ENCODE measurements at regions not wholly inside any gene's neighbourhood (a gene's known extent, or its start where the extent isn't known, plus 50 kb on each side); places are given as distances from the start of the nearest gene placed in this dataset.

GRCh38 chr1:53390736-53391135 lies 62.9 kb upstream of the LRP8 start:
- Mint-ChIP-seq H3K4me3 (no peak overlapping the region), H3K9me3 (peaks cover 10% of the 10 kb centered on the region), H3K4me1 (peaks cover 10% of the 10 kb centered on the region), H3K27me3 (ENCODE audit: low read depth) (no peaks in the 10 kb centered on the region), H3K36me3 (no peaks in the 10 kb centered on the region), H3K27ac (no peak overlapping the region)
- no peak for TF ChIP-seq CTCF (IDR thresholded peaks at IDR 0.05; ENCODE audit: unreplicated experiment)
- no peak for DNase-seq (ENCODE audit: low spot score in 2 of 2, unreplicated experiment in 2 of 2)

DNA sequence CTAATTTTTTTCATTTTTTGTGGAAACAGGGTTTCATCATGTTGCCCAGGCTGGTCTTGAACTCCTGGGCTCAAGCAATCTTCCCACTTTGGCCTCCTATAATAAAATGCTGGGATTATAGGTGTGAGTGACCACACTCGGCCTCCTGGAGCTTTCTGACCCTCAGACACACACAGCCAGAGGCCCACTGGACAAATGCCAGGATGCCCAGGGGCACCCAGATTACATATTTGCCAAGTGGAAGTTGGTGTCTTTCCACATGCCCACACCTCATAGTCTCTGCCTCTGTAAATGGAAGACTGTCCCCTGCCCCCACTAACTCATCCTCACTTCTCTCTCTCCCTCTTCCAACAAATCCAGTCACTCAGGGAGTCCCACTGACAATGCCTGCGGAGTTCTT lies 63.4 kb upstream of the LRP8 start:
- no peak overlapping the region for H3K4me3 Mint-ChIP-seq
- no peak for TF ChIP-seq CTCF (IDR thresholded peaks at IDR 0.05; ENCODE audit: unreplicated experiment)
- H3K27me3 Mint-ChIP-seq (ENCODE audit: low read depth), result peaks cover 4% of the 10 kb centered on the region
- DNase-seq (ENCODE audit: low spot score in 2 of 2, unreplicated experiment in 2 of 2), result no peak
- no peaks in the 10 kb centered on the region for H3K36me3 Mint-ChIP-seq
- H3K4me1 Mint-ChIP-seq, result peaks cover 12% of the 10 kb centered on the region
- H3K9me3 Mint-ChIP-seq, result peaks cover 10% of the 10 kb centered on the region
- no peak overlapping the region for H3K27ac Mint-ChIP-seq

DNA sequence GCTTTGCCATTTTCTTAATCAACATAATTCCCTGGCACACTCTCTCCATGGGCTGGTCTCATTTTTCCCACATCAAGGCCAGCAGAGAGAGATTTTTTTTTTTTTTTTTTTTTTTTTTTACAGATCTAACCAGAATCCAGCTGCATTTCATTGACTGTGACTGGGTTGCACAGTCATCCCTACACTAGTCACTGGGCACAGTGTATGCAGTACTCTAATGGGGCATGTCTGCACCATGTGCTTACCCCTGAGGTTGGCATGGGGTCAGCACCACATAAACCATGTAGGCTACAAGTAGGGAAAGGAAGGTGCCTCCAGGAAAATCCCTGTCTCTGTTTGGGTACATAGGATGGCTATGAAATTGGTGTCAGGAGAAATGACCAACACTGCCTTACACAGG lies 64.1 kb upstream of the LRP8 start:
- Mint-ChIP-seq H3K27ac (no peak overlapping the region), H3K4me1 (peaks cover 17% of the 10 kb centered on the region), H3K9me3 (peaks cover 10% of the 10 kb centered on the region), H3K36me3 (no peaks in the 10 kb centered on the region), H3K4me3 (no peak overlapping the region), H3K27me3 (ENCODE audit: low read depth) (peaks cover 5% of the 10 kb centered on the region)
- no peak for DNase-seq (ENCODE audit: low spot score in 2 of 2, unreplicated experiment in 2 of 2)
- TF ChIP-seq CTCF (IDR thresholded peaks at IDR 0.05; ENCODE audit: unreplicated experiment), result no peak

DNA sequence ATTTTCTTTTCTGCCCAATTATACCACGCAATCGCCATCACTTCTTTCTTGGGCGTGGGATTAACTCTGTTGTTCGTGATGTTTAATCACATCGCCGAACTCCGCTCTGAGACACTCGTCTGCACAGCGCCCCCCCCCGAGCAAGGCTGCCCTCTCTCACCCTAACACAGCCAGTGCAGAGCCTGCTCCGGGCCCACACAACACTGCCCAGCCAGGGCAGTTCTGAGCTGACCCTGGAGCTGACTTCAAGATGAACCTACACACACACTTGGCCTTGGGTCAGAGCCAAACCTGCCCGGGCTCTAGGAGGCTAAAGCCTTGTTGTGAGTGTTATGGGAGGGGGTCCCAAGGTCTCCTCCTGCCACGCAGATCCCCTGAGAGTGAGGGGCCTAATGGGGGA lies 64.6 kb upstream of the LRP8 start:
- Mint-ChIP-seq H3K27me3 (ENCODE audit: low read depth) (peaks cover 5% of the 10 kb centered on the region), H3K9me3 (peaks cover 6% of the 10 kb centered on the region), H3K4me3 (no peak overlapping the region), H3K27ac (no peak overlapping the region), H3K36me3 (no peaks in the 10 kb centered on the region), H3K4me1 (peaks cover 17% of the 10 kb centered on the region)
- no peak for TF ChIP-seq CTCF (IDR thresholded peaks at IDR 0.05; ENCODE audit: unreplicated experiment)
- DNase-seq (ENCODE audit: low spot score in 2 of 2, unreplicated experiment in 2 of 2), result no peak

DNA sequence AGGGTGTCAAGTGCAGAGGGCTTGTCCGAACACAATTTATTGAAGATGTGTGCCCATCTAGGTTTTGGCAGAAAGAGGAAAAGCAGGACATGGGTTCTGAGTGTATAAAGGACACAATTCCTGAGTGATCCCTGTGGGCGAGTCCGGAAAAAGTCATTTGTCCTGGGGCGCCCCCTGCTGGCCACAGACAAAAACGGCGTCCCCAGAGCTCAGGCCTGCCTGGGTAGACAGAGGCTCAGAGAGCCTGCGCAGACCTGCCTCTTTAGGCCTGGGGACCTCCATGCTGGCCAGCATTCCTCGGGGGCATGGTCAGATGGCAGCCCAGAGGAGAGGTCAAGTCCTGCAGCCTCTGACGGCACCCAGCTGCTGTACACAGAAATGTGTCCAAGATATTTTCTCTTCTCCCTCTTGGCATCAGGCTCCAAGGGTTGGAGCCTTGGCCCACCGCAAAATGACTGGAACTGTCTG lies 65.5 kb upstream of the LRP8 start:
- Mint-ChIP-seq H3K36me3 (no peaks in the 10 kb centered on the region), H3K4me3 (no peak overlapping the region), H3K9me3 (no peaks in the 10 kb centered on the region), H3K4me1 (peaks cover 17% of the 10 kb centered on the region), H3K27ac (no peak overlapping the region), H3K27me3 (ENCODE audit: low read depth) (peaks cover 5% of the 10 kb centered on the region)
- peak; percentile 75 to 92 for DNase-seq (ENCODE audit: low spot score in 2 of 2, unreplicated experiment in 2 of 2)
- peak; percentile 99 for TF ChIP-seq CTCF (IDR thresholded peaks at IDR 0.05; ENCODE audit: unreplicated experiment)

DNA sequence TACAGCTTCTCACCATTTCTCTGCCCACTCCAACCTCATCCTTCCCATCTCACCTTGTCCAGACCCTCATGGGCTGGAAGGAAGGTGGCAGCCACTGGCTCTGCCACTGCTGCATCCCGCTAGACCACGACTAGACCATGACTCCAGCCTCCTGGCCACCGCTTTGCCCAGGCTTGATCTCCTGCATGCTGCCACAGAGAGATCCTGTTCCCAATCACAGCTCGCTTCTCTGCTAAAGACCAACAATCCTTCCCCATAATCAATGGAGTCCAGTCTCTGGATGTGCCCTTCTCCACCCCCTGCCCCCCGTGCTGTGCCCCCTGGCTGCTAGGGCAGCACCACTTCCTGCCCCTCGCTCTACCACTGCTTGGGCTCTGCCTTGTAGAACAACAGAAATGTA lies 64.9 kb upstream of the DMRTB1 start:
- H3K9me3 Mint-ChIP-seq, result no peaks in the 10 kb centered on the region
- TF ChIP-seq CTCF (IDR thresholded peaks at IDR 0.05; ENCODE audit: unreplicated experiment), result no peak
- peaks cover 17% of the 10 kb centered on the region for H3K4me1 Mint-ChIP-seq
- no peak for DNase-seq (ENCODE audit: low spot score in 2 of 2, unreplicated experiment in 2 of 2)
- no peak overlapping the region for H3K27ac Mint-ChIP-seq
- H3K27me3 Mint-ChIP-seq (ENCODE audit: low read depth), result peaks cover 5% of the 10 kb centered on the region
- H3K36me3 Mint-ChIP-seq, result no peaks in the 10 kb centered on the region
- H3K4me3 Mint-ChIP-seq, result no peak overlapping the region
